ENCODE measurements at regions not wholly inside any gene's neighbourhood (a gene's known extent, or its start where the extent isn't known, plus 50 kb on each side); places are given as distances from the start of the nearest gene placed in this dataset.
"Not testable (repeated sequence)": the region's sequence is repeated elsewhere in the genome, so short reads cannot be mapped to it uniquely, and the experiment has no call there.

DNA sequence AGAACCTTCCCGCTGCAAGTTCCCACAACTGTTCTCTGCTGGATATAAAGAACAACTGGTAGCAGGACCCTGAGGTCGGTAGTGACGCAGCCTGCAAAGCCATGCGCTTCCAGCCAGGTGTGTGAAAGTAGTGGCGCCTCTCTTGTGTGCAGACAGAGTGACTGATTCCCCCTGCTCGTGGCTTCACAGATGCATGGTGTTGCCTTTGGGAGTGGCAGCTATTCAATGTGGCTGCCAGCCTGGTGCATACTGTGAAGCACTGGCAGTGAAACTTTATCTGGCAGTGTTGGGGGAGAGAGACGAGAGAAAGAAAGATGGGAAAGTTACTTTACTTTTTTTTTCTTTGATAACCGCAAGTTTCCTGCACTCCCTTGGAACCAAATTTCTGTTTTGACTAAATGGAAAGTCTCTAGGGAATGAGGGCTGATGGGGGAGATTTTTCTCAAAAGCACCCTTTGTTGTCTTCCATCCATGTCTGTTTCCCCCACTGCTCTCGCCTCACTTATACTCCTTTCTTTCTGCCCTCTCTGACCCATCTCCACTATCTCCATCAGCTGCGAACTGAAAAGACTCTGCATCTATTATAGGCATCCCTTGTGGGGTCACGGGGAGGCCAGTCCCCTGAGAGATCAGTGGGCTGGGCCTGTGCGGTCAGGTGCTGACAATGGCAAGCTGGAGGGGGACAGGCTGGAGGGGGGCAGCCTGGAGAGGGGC is 90.0 kb upstream of the TNP1 start:
- in situ Hi-C loops (cut with HindIII; ENCODE audit: low sequenced_read_pairs): no loop called here

DNA sequence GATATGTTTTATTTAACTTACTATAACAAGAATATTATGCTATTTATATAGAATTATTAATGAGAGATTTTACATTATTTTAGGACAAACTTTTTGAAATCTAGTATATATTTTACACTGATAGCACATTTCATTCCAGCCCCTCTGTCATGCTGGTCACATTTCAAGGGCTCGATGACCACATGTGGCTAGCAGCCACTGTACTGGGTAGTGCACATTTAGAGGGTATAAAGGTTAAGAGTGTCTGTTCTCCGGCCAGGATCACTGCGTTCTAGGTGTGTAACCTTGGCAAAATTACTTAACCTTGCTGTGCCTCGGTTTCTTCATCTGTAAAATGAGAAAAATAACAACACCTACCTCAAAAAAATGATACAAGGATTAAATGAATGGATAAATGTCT is 87.2 kb upstream of the TNP1 start:
- in situ Hi-C loops (cut with HindIII; ENCODE audit: low sequenced_read_pairs): no loop called here

DNA sequence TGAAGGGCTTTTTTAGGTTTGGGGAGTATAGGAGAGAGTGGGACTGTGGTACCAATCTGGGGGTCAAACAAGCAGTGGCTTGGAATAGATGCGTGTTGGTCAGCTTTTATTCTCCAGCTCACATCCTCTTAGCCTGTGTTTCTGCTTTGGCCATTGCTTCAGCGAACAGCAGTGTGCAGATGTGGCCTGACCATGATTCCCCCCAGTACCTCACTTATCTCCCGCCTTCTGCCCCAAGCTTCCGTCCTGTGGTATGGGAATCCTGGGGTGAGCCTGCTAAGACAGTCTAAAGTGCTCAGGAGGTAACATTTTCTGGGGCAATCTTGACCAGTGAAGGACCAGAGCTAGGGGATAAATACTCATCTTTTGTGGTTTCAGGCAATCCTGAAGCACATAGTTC is 84.9 kb upstream of the TNP1 start:
- in situ Hi-C loops (cut with HindIII; ENCODE audit: low sequenced_read_pairs): no loop called here

DNA sequence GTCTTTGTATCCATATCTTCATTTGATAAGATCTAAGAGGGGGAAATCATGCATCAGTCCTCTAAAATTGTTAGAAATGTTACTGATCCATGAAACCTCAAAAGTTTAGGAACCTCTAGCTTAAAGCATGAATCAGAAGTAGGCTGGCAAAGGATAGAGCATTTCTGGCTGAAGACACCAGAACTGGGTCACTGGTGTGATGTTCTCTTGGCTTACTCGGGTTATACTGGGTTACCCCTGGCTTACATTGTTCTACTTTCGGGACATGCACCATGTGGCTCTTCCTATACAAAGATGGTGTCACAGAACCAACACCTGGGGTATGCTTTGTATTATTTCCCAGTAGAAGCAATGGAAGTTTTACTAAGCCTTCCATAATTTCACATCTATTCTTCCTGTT is 83.2 kb upstream of the TNP1 start:
- in situ Hi-C loops (cut with HindIII; ENCODE audit: low sequenced_read_pairs): no loop called here

DNA sequence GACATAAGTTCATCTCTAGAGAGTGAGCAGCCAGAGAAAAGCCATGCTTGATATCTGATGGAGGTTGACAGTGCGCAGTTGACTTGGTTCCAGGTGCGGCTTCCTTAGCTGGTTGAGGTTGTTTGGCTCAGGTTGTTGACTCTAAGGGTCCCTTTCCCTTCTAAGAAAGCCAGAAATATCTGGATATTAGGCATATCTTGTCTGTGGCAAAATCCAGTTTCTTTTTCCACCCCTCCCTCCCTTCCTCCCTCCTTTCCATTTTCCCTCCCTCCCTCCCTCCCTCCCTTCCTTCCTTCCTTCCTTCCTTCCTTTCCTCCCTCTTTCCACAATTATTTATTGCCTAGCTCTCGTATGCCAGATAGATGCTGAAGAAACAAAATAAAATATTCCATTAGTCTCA is 82.6 kb upstream of the TNP1 start:
- in situ Hi-C loops (cut with HindIII; ENCODE audit: low sequenced_read_pairs): no loop called here

DNA sequence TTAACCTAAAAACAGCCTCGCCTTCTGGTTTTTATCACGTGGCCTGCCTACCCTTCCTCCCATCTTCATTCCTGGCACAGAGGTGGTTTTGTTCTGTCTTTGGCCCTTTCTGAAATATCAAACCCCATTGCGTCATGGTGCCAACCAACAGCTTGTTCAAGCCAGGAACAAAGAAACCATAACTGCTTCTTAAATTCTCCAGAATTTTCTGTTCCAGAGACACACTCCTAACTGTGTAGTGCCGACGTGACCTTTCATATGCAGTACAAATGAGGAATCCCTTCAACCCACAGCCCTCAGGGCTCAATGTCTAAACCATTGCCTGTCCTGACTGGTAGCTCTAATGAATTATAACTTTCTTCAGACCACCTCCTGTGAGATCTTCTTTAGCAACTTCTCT is 82.2 kb upstream of the TNP1 start:
- in situ Hi-C loops (cut with HindIII; ENCODE audit: low sequenced_read_pairs): no loop called here

DNA sequence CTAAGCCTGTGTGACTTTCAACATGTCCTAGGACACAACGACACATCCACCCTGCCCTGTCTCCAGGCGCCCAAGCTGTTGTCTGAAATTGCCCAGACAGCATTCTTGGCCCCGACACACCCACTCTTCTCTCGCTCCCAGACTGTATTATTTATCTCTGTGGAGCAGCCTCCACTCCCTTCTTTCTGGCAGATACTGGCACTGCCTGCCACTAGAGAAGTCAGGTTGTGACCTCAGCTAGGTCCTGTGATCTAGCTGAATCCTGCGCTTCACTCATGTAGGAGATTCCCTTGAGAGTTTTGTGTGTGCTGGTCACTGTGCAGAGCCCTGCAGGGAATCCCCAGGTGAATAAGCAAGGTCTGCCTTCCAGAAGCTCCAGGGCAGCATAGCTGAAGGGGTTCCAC is 77.1 kb upstream of the TNP1 start:
- in situ Hi-C loops (cut with HindIII; ENCODE audit: low sequenced_read_pairs): no loop called here

DNA sequence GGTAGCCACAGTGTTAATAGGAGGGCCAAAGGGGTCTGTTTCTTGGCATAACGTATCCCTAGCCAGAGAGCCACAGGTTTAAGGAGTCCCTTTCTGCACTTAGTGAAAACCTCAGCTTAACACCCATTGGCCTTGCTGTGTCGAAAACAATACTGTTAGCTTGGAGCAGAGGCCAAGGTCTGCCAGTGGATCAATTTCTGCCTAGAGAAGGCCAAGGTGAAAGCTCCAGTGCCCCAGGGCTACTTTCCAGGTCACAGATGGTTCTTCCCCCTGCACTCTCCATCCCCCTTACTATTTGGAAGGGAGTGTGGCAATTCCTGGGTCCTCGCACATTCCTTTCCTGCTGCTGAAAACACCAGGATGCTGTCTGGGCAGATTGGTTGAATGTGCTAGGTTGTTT is 74.8 kb upstream of the TNP1 start:
- in situ Hi-C loops (cut with HindIII; ENCODE audit: low sequenced_read_pairs): no loop called here

DNA sequence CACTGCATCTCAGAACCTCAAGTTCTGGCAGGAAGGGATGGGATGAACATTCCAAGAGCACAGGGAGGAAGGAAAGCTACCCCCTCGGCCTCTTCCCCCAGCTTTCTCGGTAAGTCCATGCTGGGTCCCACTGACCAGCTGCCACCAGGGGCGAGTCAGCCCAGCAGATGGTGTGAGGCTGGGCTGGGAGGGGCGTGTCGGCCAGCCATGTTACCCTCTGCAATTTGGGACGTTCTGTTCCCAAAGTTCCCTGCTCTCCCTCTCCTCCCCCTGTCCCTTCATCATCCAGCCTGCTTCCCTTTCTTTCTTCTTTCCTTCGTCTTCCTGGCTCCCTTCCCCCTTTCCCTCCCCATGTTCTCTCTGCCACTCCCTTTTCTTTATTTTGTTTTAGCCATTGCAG is 74.3 kb upstream of the TNP1 start:
- in situ Hi-C loops (cut with HindIII; ENCODE audit: low sequenced_read_pairs): no loop called here

DNA sequence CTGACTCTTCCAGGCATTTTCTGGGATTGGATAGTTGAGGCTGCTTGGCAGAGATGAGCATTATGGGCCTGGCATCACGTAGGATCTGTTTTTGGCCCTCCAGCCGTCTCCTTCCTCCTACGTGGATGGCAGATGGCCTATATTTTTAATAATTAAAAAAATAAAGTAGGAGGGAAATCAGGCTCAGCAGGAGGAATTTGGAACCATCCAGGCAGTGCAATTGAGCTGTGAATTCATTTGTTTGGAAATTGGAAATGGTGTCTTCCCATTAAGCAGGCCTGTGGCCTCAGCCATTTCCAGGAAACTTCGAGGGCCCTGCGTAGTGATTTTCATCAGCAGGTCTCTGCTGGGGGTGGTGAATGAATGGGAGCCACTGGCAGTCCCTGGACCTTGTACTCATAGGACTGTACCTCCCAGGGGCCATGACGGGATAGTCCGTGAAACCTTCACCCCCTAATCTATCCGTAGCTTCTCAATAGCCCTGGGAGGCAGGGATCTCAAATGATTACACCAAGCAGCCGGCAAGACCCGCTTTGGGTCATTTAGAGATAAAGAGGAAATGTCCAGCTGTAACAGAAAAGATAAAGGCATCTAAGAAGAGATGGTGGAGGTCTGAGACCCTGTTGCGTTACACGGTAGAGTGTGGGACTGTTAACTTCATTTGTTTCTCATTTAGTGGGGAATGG is 73.1 kb upstream of the TNP1 start:
- in situ Hi-C loops (cut with HindIII; ENCODE audit: low sequenced_read_pairs): no loop called here

DNA sequence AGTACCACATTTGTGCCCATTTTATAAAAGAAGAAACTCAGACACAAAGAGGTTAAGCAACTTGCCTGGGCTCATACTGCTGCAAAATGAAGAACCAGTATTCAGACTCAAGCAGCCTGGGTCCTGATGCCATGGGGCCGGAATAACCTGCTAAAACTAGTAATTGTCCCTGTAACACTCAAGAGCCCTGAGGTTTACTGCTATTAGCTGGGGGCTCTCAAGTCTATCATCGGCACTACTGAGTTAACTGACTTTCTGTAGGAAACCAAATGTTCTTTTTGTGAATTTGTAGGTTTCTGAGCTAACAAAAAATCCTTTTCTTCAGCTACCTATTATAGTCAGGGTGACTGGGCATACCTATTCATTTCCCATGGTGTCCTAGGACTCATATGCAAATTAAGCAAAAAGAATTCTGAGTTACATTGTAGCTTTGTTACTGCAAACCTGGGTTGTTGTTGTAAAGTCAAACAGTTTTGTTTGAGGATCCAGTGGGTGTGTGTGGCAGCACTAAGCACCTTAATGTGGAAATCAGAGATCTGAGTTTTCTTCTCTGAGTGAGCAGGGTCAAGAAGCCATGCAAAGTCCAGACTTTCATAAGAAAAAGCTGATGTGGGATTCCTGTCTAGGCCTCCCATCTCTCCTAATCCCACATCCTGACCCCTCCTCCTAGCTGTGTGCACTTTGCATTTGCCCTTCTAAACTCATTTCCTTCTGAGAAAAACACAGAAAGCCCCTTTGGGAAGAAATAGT is 72.4 kb upstream of the TNP1 start:
- in situ Hi-C loops (cut with HindIII; ENCODE audit: low sequenced_read_pairs): no loop called here

DNA sequence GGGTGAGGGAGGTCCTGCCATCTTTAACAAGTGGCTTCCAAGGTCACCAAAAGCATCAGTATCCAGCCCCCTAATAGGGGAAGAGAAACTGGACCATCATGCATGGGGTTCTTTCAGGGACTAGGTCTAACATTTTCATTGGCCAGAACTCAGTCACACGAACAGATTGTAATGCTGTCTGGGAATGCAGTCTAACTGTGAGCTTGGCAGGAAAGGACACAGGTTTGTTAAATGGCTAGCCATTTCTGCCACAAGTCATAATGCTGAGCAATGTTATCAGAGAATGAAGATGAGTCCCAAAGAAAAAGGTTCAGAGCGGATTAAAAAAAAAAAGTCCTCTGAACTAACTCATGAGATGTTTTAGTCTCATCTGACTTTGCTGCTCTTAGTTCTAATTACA is 70.9 kb upstream of the TNP1 start:
- in situ Hi-C loops (cut with HindIII; ENCODE audit: low sequenced_read_pairs): no loop called here

DNA sequence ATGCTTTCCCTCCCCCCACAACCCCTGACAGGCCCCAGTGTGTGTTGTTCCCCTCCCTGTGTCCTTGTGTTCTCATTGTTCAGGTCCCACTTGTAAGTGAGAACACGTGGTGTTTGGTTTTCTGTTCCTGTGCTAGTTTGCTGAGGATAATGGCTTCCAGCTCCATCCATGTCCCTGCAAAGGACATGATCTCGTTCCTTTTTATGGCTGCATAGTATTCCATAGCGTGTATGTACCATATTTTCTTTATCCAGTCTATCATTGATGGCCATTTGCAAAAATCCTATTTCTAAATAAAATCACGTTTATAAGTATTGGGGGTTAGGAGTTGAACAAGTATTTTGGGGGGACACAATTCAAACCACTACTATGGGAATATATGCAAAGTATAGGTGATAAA is 69.5 kb upstream of the TNP1 start:
- in situ Hi-C loops (cut with HindIII; ENCODE audit: low sequenced_read_pairs): not testable (repeated sequence)

DNA sequence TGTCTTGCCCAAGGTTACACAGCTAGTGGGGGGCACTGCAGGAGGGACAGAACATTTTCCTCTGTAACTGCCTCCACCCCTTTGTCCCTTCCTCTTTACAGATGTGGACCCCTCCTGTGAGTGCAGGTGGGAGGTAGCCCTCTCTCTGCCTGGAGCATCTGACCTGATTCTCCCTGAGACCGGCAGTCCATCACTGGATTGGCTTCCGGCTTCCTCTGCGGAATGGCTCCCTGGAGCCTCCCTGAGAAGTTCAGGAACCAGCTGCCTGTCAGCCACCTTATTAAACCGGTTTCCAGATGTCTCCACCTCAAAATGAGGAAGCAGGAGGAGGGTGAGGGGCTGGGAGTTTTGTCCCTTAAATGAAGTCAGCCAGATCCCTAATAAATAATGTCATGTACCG is 67.3 kb upstream of the TNP1 start:
- in situ Hi-C loops (cut with HindIII; ENCODE audit: low sequenced_read_pairs): no loop called here

DNA sequence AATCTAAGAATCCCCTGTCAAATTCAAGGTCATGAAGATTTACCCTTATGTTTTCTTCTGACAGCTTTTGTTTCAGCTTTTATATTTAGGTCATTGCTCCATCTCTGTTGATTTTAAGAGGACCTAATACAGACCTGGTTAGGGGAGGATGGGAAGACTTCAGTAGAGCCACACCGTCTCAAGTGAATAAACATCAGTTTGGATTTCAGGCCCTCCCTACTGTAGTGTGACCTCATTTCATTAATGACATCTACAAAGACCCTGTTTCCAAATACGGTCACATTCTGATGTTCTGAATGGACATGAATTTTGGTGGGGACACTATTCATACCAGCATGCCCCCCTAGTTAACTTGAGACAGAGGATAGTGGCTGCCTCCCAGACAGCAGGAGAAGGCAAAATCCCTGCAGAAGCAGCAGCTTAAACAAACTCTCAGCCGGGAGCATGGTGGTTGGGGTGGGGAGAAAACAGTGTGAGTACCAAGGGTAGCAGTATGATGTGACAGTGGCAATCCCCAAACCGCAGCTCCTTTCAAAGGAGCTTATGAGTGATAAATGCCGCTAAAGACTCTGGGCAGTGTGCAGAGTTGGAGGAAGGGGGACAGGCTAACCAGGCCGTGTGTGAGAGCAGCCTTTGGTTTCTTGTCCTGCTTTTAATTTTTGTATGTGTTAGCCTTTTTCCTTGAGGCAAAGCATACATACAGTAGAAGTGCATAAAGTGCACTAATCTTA is 65.9 kb upstream of the TNP1 start:
- in situ Hi-C loops (cut with HindIII; ENCODE audit: low sequenced_read_pairs): no loop called here

DNA sequence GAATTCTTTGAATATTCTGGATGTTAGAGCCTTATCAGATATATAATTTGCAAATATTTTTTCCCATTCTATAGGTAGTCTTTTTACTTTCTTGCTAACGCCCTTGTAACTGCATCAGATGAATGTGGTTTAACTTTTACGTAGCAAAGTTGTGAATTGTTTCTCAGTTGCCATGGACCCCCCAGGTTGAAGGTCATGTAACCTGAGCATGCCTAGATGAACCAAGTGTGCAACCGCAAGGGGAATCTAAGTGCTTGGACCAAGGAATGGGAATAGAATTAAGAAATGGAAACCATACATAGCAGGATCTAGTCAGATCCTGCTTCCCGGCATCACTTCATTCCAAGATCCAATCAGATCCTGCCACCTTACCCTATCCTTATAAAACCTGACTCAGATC is 65.1 kb upstream of the TNP1 start:
- in situ Hi-C loops (cut with HindIII; ENCODE audit: low sequenced_read_pairs): no loop called here

DNA sequence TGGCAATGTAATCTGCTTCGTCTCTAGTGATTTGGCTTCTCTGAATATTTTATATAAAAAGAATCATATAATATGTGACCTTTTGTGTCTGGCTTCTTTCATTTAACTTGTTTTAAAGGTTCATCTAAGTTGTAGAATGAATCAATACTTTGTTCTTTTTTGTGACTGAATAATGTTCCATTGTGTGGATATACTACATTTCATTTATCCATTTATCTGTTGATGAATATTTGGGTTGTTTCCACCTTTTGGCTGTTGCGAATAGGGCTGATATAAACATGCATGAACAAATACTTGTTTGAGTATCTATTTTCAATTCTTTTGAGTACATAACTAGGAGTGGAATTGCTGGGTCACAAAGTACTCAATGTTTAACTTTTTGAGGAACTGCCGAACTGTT is 63.8 kb upstream of the TNP1 start:
- in situ Hi-C loops (cut with HindIII; ENCODE audit: low sequenced_read_pairs): no loop called here

DNA sequence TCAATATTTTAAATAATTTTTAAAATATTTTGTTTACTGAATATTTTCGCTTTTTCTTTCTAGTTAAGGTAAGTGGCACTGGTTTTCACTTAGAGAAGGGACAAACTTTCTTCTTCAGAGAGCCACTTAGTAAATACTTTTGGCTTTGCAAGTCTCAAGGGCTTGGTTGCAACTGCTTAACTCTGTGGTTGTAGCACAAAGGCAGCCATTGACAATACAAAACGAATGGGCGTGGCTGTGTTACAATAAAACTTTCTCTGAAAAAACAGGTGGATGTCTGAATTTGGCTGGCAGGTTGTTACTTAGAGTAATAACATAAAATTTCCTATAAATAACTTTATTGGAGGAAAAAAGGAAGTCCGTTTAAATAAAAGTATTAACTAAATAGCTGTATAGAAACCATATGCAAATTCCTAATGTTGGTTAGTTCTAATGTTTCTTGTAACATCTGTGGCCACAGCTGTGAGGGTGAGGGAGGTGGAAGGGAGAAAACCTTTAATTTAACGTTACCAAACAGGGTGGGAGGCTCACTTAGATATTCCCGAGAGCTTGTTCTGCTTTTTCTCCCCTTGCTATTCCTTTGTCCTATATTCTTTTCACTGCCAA is 62.4 kb upstream of the TNP1 start:
- in situ Hi-C loops (cut with HindIII; ENCODE audit: low sequenced_read_pairs): no loop called here

DNA sequence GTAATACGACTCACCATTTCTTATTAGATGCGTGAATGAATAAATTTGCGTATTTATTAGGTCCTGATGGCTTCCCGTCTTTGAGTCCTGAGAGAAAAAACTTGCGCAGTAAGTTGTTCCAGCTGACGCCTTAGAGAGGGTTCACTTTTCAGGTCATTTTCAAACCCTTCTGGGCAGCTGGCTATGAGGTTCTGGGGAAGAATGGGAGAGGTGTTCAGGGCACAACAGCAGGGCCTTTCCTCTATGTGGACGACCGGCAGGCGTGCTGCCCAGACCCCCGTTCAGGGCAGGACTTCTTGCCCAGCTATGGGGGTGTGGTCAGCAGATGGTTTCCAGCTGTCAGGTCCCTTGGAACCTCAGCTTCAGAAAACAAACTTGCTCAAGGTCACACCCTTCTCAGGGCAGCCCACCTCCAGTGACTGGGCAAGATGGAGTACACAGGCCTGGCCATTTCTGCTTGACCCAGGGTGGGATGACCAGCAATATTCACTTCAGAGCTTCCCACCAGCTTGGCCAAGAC is 61.1 kb upstream of the TNP1 start:
- in situ Hi-C loops (cut with HindIII; ENCODE audit: low sequenced_read_pairs): no loop called here

DNA sequence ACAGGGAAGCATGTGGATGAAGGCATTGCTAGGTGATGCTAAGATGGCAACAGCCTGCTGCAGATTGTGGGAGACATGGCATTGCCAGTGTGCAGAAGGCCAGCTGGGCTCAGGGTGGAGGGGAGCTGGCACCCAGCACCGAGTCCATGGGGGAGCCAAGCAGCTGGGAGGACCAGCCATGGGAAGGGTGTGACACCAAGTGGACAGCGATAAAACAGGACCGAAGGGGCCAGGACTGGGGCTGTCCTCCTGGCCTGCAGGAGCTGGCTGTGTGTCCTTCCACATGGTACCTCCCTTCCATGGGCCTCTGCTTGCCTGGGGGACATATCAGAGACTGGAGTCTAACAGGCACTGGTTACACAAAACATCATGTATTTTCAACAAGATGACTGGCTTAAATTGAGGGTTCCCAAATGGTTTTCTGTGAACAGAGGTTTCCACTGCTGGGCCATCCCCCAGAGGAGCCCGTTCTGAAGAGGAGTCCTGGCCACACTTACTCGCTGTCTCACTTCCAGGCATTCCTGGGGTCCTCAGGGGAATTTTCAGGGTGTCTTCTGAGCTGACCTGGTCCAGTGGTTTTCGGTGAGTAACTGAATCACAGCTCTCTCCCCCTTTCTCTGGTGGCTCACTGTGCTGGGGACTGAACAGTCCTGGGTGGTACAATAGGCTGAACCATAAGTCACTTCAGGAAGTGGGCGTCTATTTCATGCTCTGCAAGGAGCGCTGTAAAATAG is 60.4 kb upstream of the TNP1 start:
- in situ Hi-C loops (cut with HindIII; ENCODE audit: low sequenced_read_pairs): no loop called here

All from endothelial cell of hepatic sinusoid (primary cell).